ENCODE measurements at regions not wholly inside any gene's neighbourhood (a gene's known extent, or its start where the extent isn't known, plus 50 kb on each side); places are given as distances from the start of the nearest gene placed in this dataset.

DNA sequence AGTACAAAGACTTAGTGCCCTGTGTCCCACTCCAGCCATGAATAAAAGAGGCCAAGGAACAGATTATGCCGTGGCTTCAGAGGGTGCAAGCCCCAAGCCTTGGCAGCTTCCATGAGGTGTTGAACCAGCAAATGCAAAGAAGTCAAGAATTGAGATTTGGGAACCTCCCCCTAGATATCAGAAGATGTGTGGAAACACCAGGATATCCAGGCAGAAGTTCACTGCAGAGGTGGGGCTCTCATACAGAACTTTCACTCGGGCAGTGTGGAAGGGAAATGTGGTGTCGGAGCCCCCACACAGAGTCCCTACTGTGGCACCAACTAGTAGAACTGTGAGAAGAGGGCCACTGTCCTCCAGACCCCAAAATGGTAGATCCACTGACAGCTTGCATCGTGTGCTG, 2421.4 kb downstream of the PCDH9 start:
- TF ChIP-seq ZNF384 (IDR thresholded peaks at IDR 0.05; ENCODE audit: borderline replicate concordance, low read depth, low read length) (no peak), DPF2 (IDR thresholded peaks at IDR 0.05) (no peak), YY1 (IDR thresholded peaks at IDR 0.05; ENCODE audit: low read depth, low read length) (no peak), BRCA1 (IDR thresholded peaks at IDR 0.05; ENCODE audit: low read depth, low read length) (no peak), HCFC1 (IDR thresholded peaks at IDR 0.05; ENCODE audit: low read length) (no peak), HDAC6 (IDR thresholded peaks at IDR 0.05; ENCODE audit: unreplicated experiment) (no peak)
- TF ChIP-seq, protein P1, sequence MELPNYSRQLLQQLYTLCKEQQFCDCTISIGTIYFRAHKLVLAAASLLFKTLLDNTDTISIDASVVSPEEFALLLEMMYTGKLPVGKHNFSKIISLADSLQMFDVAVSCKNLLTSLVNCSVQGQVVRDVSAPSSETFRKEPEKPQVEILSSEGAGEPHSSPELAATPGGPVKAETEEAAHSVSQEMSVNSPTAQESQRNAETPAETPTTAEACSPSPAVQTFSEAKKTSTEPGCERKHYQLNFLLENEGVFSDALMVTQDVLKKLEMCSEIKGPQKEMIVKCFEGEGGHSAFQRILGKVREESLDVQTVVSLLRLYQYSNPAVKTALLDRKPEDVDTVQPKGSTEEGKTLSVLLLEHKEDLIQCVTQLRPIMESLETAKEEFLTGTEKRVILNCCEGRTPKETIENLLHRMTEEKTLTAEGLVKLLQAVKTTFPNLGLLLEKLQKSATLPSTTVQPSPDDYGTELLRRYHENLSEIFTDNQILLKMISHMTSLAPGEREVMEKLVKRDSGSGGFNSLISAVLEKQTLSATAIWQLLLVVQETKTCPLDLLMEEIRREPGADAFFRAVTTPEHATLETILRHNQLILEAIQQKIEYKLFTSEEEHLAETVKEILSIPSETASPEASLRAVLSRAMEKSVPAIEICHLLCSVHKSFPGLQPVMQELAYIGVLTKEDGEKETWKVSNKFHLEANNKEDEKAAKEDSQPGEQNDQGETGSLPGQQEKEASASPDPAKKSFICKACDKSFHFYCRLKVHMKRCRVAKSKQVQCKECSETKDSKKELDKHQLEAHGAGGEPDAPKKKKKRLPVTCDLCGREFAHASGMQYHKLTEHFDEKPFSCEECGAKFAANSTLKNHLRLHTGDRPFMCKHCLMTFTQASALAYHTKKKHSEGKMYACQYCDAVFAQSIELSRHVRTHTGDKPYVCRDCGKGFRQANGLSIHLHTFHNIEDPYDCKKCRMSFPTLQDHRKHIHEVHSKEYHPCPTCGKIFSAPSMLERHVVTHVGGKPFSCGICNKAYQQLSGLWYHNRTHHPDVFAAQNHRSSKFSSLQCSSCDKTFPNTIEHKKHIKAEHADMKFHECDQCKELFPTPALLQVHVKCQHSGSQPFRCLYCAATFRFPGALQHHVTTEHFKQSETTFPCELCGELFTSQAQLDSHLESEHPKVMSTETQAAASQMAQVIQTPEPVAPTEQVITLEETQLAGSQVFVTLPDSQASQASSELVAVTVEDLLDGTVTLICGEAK (IDR thresholded peaks at IDR 0.05; ENCODE audit: borderline replicate concordance): no peak
- TF ChIP-seq, protein P2, sequence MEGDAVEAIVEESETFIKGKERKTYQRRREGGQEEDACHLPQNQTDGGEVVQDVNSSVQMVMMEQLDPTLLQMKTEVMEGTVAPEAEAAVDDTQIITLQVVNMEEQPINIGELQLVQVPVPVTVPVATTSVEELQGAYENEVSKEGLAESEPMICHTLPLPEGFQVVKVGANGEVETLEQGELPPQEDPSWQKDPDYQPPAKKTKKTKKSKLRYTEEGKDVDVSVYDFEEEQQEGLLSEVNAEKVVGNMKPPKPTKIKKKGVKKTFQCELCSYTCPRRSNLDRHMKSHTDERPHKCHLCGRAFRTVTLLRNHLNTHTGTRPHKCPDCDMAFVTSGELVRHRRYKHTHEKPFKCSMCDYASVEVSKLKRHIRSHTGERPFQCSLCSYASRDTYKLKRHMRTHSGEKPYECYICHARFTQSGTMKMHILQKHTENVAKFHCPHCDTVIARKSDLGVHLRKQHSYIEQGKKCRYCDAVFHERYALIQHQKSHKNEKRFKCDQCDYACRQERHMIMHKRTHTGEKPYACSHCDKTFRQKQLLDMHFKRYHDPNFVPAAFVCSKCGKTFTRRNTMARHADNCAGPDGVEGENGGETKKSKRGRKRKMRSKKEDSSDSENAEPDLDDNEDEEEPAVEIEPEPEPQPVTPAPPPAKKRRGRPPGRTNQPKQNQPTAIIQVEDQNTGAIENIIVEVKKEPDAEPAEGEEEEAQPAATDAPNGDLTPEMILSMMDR (IDR thresholded peaks at IDR 0.05 in 2 of 3, conservative IDR thresholded peaks at IDR 0.05 in 1 of 3; ENCODE audit: control insufficient read depth in 2 of 3, extremely low read depth in 1 of 3, insufficient read depth in 1 of 3, low read depth in 3 of 3, low read length in 3 of 3): no peak
- TF ChIP-seq, protein P3, sequence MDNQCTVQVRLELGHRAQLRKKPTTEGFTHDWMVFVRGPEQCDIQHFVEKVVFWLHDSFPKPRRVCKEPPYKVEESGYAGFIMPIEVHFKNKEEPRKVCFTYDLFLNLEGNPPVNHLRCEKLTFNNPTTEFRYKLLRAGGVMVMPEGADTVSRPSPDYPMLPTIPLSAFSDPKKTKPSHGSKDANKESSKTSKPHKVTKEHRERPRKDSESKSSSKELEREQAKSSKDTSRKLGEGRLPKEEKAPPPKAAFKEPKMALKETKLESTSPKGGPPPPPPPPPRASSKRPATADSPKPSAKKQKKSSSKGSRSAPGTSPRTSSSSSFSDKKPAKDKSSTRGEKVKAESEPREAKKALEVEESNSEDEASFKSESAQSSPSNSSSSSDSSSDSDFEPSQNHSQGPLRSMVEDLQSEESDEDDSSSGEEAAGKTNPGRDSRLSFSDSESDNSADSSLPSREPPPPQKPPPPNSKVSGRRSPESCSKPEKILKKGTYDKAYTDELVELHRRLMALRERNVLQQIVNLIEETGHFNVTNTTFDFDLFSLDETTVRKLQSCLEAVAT (IDR thresholded peaks at IDR 0.05): no peak
- TF ChIP-seq, protein P4, sequence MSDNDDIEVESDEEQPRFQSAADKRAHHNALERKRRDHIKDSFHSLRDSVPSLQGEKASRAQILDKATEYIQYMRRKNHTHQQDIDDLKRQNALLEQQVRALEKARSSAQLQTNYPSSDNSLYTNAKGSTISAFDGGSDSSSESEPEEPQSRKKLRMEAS (IDR thresholded peaks at IDR 0.05; ENCODE audit: low read depth, low read length): no peak
